ENCODE measurements at regions not wholly inside any gene's neighbourhood (a gene's known extent, or its start where the extent isn't known, plus 50 kb on each side); places are given as distances from the start of the nearest gene placed in this dataset.

- peaks cover 0 to 10% (median 2%) of the 10 kb centered on the region in 4 donors for H3K4me1 ChIP-seq
- H3K27ac ChIP-seq: no peak overlapping the region
- DNase-seq: no peak
- H3K9me3 ChIP-seq: no peaks in the 10 kb centered on the region
- H3K36me3 ChIP-seq: no peaks in the 10 kb centered on the region
- intact Hi-C loops (cut with DNase I; ENCODE audit: low total_unique reads): no loop called here
- no peak overlapping the region for H3K4me3 ChIP-seq
- TF ChIP-seq, protein P1, sequence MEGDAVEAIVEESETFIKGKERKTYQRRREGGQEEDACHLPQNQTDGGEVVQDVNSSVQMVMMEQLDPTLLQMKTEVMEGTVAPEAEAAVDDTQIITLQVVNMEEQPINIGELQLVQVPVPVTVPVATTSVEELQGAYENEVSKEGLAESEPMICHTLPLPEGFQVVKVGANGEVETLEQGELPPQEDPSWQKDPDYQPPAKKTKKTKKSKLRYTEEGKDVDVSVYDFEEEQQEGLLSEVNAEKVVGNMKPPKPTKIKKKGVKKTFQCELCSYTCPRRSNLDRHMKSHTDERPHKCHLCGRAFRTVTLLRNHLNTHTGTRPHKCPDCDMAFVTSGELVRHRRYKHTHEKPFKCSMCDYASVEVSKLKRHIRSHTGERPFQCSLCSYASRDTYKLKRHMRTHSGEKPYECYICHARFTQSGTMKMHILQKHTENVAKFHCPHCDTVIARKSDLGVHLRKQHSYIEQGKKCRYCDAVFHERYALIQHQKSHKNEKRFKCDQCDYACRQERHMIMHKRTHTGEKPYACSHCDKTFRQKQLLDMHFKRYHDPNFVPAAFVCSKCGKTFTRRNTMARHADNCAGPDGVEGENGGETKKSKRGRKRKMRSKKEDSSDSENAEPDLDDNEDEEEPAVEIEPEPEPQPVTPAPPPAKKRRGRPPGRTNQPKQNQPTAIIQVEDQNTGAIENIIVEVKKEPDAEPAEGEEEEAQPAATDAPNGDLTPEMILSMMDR (IDR thresholded peaks at IDR 0.05): no peak
- H3K27me3 ChIP-seq: no peaks in the 10 kb centered on the region
These were observed 267.1 kb upstream of the JAG1 start for GRCh38 chr20:10940941-10941340.

- no peaks in the 10 kb centered on the region for H3K27me3 ChIP-seq
- H3K4me1 ChIP-seq: no peaks in the 10 kb centered on the region
- TF ChIP-seq, protein P1 (IDR thresholded peaks at IDR 0.05): no peak
- no peaks in the 10 kb centered on the region for H3K9me3 ChIP-seq
- DNase-seq: no peak
- H3K4me3 ChIP-seq: no peak overlapping the region
- intact Hi-C loops (cut with DNase I; ENCODE audit: low total_unique reads): no loop called here
- H3K36me3 ChIP-seq: no peaks in the 10 kb centered on the region
- H3K27ac ChIP-seq: no peak overlapping the region
These were observed 270.0 kb upstream of the JAG1 start for GRCh38 chr20:10943686-10944265.

- Histone ChIP-seq H3K27ac (no peak overlapping the region), H3K36me3 (no peaks in the 10 kb centered on the region), H3K4me3 (no peak overlapping the region), H3K4me1 (no peaks in the 10 kb centered on the region), H3K9me3 (no peaks in the 10 kb centered on the region), H3K27me3 (no peaks in the 10 kb centered on the region)
- intact Hi-C loops (cut with DNase I; ENCODE audit: low total_unique reads): no loop called here
- TF ChIP-seq, protein P1 (IDR thresholded peaks at IDR 0.05): no peak
- DNase-seq: no peak
These were observed 272.5 kb upstream of the JAG1 start for GRCh38 chr20:10946124-10946880.

- intact Hi-C loops (cut with DNase I; ENCODE audit: low total_unique reads): no loop called here
- DNase-seq: no peak
- H3K36me3 ChIP-seq: no peaks in the 10 kb centered on the region
- H3K4me3 ChIP-seq: no peak overlapping the region
- no peaks in the 10 kb centered on the region for H3K27me3 ChIP-seq
- H3K9me3 ChIP-seq: no peaks in the 10 kb centered on the region
- H3K4me1 ChIP-seq: no peaks in the 10 kb centered on the region
- TF ChIP-seq, protein P1 (IDR thresholded peaks at IDR 0.05): no peak
- H3K27ac ChIP-seq: no peak overlapping the region
These were observed 273.9 kb upstream of the JAG1 start for GRCh38 chr20:10947726-10948125.

GRCh38 chr20:10949930-10950783 is 276.4 kb upstream of the JAG1 start:
- no peaks in the 10 kb centered on the region for H3K27me3 ChIP-seq
- no peak overlapping the region for H3K4me3 ChIP-seq
- TF ChIP-seq, protein P1 (IDR thresholded peaks at IDR 0.05): no peak
- H3K4me1 ChIP-seq: peaks cover 0 to 10% (median 5%) of the 10 kb centered on the region in 4 donors
- no peaks in the 10 kb centered on the region for H3K36me3 ChIP-seq
- no peak overlapping the region for H3K27ac ChIP-seq
- DNase-seq: no peak
- intact Hi-C loops (cut with DNase I; ENCODE audit: low total_unique reads): no loop called here
- no peaks in the 10 kb centered on the region for H3K9me3 ChIP-seq

Data from tibial artery (tissue), 4 donors.